ENCODE measurements at regions not wholly inside any gene's neighbourhood (a gene's known extent, or its start where the extent isn't known, plus 50 kb on each side); places are given as distances from the start of the nearest gene placed in this dataset.

DNA sequence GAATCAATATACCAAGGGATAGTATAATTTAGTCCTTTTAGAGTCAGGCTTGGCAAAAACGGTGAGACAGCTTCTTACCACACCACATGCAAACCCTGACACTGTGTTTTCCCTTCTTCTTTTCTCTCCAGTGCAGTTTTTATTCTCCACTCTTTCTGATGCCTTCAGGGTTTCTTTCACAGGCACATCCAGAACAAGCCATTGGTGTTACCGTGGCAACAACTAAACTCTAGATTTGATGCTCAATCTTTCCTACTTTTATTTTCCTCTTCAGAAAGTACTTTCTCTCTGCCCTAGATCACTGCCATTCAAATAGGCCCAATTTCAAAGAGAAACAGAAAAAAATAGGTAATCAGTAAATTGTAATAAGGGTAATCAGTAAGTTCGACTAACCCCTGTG lies 469.8 kb upstream of the POT1 start:
- no peak for TF ChIP-seq POLR2A (IDR thresholded peaks at IDR 0.05)
- TF ChIP-seq, protein P1, sequence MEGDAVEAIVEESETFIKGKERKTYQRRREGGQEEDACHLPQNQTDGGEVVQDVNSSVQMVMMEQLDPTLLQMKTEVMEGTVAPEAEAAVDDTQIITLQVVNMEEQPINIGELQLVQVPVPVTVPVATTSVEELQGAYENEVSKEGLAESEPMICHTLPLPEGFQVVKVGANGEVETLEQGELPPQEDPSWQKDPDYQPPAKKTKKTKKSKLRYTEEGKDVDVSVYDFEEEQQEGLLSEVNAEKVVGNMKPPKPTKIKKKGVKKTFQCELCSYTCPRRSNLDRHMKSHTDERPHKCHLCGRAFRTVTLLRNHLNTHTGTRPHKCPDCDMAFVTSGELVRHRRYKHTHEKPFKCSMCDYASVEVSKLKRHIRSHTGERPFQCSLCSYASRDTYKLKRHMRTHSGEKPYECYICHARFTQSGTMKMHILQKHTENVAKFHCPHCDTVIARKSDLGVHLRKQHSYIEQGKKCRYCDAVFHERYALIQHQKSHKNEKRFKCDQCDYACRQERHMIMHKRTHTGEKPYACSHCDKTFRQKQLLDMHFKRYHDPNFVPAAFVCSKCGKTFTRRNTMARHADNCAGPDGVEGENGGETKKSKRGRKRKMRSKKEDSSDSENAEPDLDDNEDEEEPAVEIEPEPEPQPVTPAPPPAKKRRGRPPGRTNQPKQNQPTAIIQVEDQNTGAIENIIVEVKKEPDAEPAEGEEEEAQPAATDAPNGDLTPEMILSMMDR (IDR thresholded peaks at IDR 0.05): no peak
